PFSK-1 (cell line): ENCODE measurements at regions not wholly inside any gene's neighbourhood (a gene's known extent, or its start where the extent isn't known, plus 50 kb on each side); places are given as distances from the start of the nearest gene placed in this dataset.

Source experiments
- FOXP2 ChIP-seq: optimal IDR thresholded peaks from 2 replicates; pipeline ENCODE3; 2011; ENCODE audit warnings: borderline replicate concordance, control low read depth, inconsistent platforms; ENCODE audit not compliant: insufficient read depth; ENCODE audit errors: extremely low read length, extremely low read depth
- POLR2AphosphoS5 ChIP-seq: IDR thresholded peaks from 2 replicates; pipeline ENCODE4 v1.6.1; 2012; ENCODE audit warnings: low read depth, mild to moderate bottlenecking, control low read depth, low read length, moderate library complexity
- REST ChIP-seq, 2 experiments: IDR thresholded peaks; 2 replicates each; pipeline versions ENCODE4 v1.6.1 to v1.8.0; 2011 to 2012; ENCODE audit warnings: low read depth in 2 of 2, low read length in 2 of 2, control low read depth in 1 of 2, inconsistent platforms in 1 of 2, mild to moderate bottlenecking in 1 of 2, moderate library complexity in 1 of 2; ENCODE audit not compliant: insufficient read depth in 1 of 2
- SIN3A ChIP-seq: IDR thresholded peaks from 2 replicates; pipeline ENCODE4 v1.6.1; 2012; ENCODE audit warnings: mild to moderate bottlenecking, low read length, moderate library complexity, borderline replicate concordance; ENCODE audit not compliant: insufficient read depth
- TAF1 ChIP-seq: IDR thresholded peaks from 2 replicates; pipeline ENCODE4 v1.6.1; 2012; ENCODE audit warnings: low read length, control low read depth, borderline replicate concordance; ENCODE audit not compliant: insufficient read depth

GRCh38 chr10:31173752-31174151, 142.1 kb upstream of the ZNF438 start:
- TF ChIP-seq SIN3A (no peak), POLR2AphosphoS5 (no peak), REST (IDR thresholded peaks at IDR 0.05; ENCODE audit: insufficient read depth in 1 of 2, low read depth in 2 of 2, low read length in 2 of 2) (no peak), FOXP2 (no peak), TAF1 (no peak)

- TF ChIP-seq TAF1: no peak
- no peak for TF ChIP-seq POLR2AphosphoS5
- TF ChIP-seq FOXP2: no peak
- no peak for TF ChIP-seq SIN3A
- no peak for TF ChIP-seq REST (IDR thresholded peaks at IDR 0.05; ENCODE audit: insufficient read depth in 1 of 2, low read depth in 2 of 2, low read length in 2 of 2)
Measured at GRCh38 chr10:31179091-31179680, 139.8 kb upstream of the ZEB1 start.

- TF ChIP-seq FOXP2: no peak
- no peak for TF ChIP-seq REST (IDR thresholded peaks at IDR 0.05; ENCODE audit: insufficient read depth in 1 of 2, low read depth in 2 of 2, low read length in 2 of 2)
- no peak for TF ChIP-seq SIN3A
- TF ChIP-seq POLR2AphosphoS5: no peak
- no peak for TF ChIP-seq TAF1
Measured at GRCh38 chr10:31186225-31187000, 132.6 kb upstream of the ZEB1 start.

- no peak for TF ChIP-seq FOXP2
- TF ChIP-seq REST (IDR thresholded peaks at IDR 0.05; ENCODE audit: insufficient read depth in 1 of 2, low read depth in 2 of 2, low read length in 2 of 2): no peak
- no peak for TF ChIP-seq POLR2AphosphoS5
- no peak for TF ChIP-seq SIN3A
- TF ChIP-seq TAF1: no peak
Measured at GRCh38 chr10:31187182-31187581, 131.8 kb upstream of the ZEB1 start.
